ENCODE measurements at regions not wholly inside any gene's neighbourhood (a gene's known extent, or its start where the extent isn't known, plus 50 kb on each side); places are given as distances from the start of the nearest gene placed in this dataset.

- no peak for TF ChIP-seq CTCF (IDR thresholded peaks at IDR 0.05; ENCODE audit: low read depth, low read length)
- peak in 1 of 2 donors; percentile 29 for DNase-seq (ENCODE audit: low read depth in 2 of 2)
- peak overlapping the region in 1 of 2 donors; percentile 17 for H3K4me3 ChIP-seq (replicated peaks in 1 of 2; ENCODE audit: low read depth in 2 of 2, low read length in 2 of 2)
These were observed 62.7 kb upstream of the BARX2 start for GRCh38 chr11:129312730-129313503.

GRCh38 chr11:129308241-129308865 is 67.3 kb upstream of the BARX2 start:
- DNase-seq (ENCODE audit: low read depth in 2 of 2): no peak
- no peak overlapping the region for H3K4me3 ChIP-seq (replicated peaks in 1 of 2; ENCODE audit: low read depth in 2 of 2, low read length in 2 of 2)
- TF ChIP-seq CTCF (IDR thresholded peaks at IDR 0.05; ENCODE audit: low read depth, low read length): no peak

GRCh38 chr11:129307162-129307561 is 68.5 kb upstream of the BARX2 start:
- no peak for TF ChIP-seq CTCF (IDR thresholded peaks at IDR 0.05; ENCODE audit: low read depth, low read length)
- no peak for DNase-seq (ENCODE audit: low read depth in 2 of 2)
- no peak overlapping the region for H3K4me3 ChIP-seq (replicated peaks in 1 of 2; ENCODE audit: low read depth in 2 of 2, low read length in 2 of 2)

- no peak for DNase-seq (ENCODE audit: low read depth in 2 of 2)
- H3K4me3 ChIP-seq (replicated peaks in 1 of 2; ENCODE audit: low read depth in 2 of 2, low read length in 2 of 2): no peak overlapping the region
- TF ChIP-seq CTCF (IDR thresholded peaks at IDR 0.05; ENCODE audit: low read depth, low read length): no peak
These were observed 73.1 kb upstream of the BARX2 start for GRCh38 chr11:129302386-129303101.

- no peak for DNase-seq (ENCODE audit: low read depth in 2 of 2)
- H3K4me3 ChIP-seq (replicated peaks in 1 of 2; ENCODE audit: low read depth in 2 of 2, low read length in 2 of 2): no peak overlapping the region
- no peak for TF ChIP-seq CTCF (IDR thresholded peaks at IDR 0.05; ENCODE audit: low read depth, low read length)
These were observed 75.5 kb upstream of the BARX2 start for GRCh38 chr11:129300099-129300498.

- DNase-seq (ENCODE audit: low read depth in 2 of 2): no peak
- H3K4me3 ChIP-seq (replicated peaks in 1 of 2; ENCODE audit: low read depth in 2 of 2, low read length in 2 of 2): no peak overlapping the region
- no peak for TF ChIP-seq CTCF (IDR thresholded peaks at IDR 0.05; ENCODE audit: low read depth, low read length)
These were observed 76.7 kb upstream of the BARX2 start for GRCh38 chr11:129298988-129299387.
